ENCODE measurements at regions not wholly inside any gene's neighbourhood (a gene's known extent, or its start where the extent isn't known, plus 50 kb on each side); places are given as distances from the start of the nearest gene placed in this dataset.

- WGBS, 5 donors = 0 to 43% (median 31%) methylated on average over 1 of the region's 1 CpG
- no peak overlapping the region for H3K4me3 ChIP-seq
- no peak for TF ChIP-seq CTCF (IDR thresholded peaks at IDR 0.05 in 8 of 11, conservative IDR thresholded peaks at IDR 0.05 in 3 of 11)
- TF ChIP-seq POLR2A (IDR thresholded peaks at IDR 0.05) = no peak
- no peak for TF ChIP-seq POLR2AphosphoS5 (IDR thresholded peaks at IDR 0.05)
- H3K4me1 ChIP-seq = no peaks in the 10 kb centered on the region
- intact Hi-C loops (cut with DNase I; ENCODE audit: low total_unique reads) = no loop called here
- DNase-seq = no peak
- H3K27me3 ChIP-seq (replicated peaks in 1 of 7) = no peaks in the 10 kb centered on the region
- H3K36me3 ChIP-seq = no peaks in the 10 kb centered on the region
- no peaks in the 10 kb centered on the region for H3K9me3 ChIP-seq
- H3K27ac ChIP-seq = no peak overlapping the region
Observed at GRCh38 chr2:14716319-14716718, 83.8 kb downstream of the LRATD1 start.

GRCh38 chr2:14717131-14717530, 84.6 kb downstream of the LRATD1 start:
- intact Hi-C loops (cut with DNase I; ENCODE audit: low total_unique reads) = no loop called here
- TF ChIP-seq POLR2A (IDR thresholded peaks at IDR 0.05) = no peak
- H3K36me3 ChIP-seq = no peaks in the 10 kb centered on the region
- H3K9me3 ChIP-seq = no peaks in the 10 kb centered on the region
- no peaks in the 10 kb centered on the region for H3K27me3 ChIP-seq (replicated peaks in 1 of 7)
- no peaks in the 10 kb centered on the region for H3K4me1 ChIP-seq
- WGBS, 5 donors = 81 to 91% (median 86%) methylated on average over 3 of the region's 3 CpGs
- no peak overlapping the region for H3K27ac ChIP-seq
- H3K4me3 ChIP-seq = no peak overlapping the region
- no peak for DNase-seq

GRCh38 chr2:14720319-14720718, 87.8 kb downstream of the LRATD1 start:
- 58 to 76% (median 74%) methylated on average over 4 to 5 of the region's 5 CpGs for WGBS, 5 donors

GRCh38 chr2:14720739-14721138, 88.2 kb downstream of the LRATD1 start:
- no peaks in the 10 kb centered on the region for H3K9me3 ChIP-seq
- 66 to 89% (median 76%) methylated on average over 2 of the region's 2 CpGs for WGBS, 5 donors
- intact Hi-C loops (cut with DNase I; ENCODE audit: low total_unique reads) = no loop called here
- no peak overlapping the region for H3K27ac ChIP-seq
- H3K36me3 ChIP-seq = no peaks in the 10 kb centered on the region
- no peaks in the 10 kb centered on the region for H3K27me3 ChIP-seq (replicated peaks in 1 of 7)
- TF ChIP-seq CTCF (IDR thresholded peaks at IDR 0.05 in 8 of 11, conservative IDR thresholded peaks at IDR 0.05 in 3 of 11) (no peak), POLR2AphosphoS5 (IDR thresholded peaks at IDR 0.05) (no peak), POLR2A (IDR thresholded peaks at IDR 0.05) (no peak)
- no peak overlapping the region for H3K4me3 ChIP-seq
- DNase-seq = no peak
- H3K4me1 ChIP-seq = no peaks in the 10 kb centered on the region

More at GRCh38 chr2:14720319-14720718, 87.8 kb downstream of the LRATD1 start:
- Histone ChIP-seq H3K4me1 (no peaks in the 10 kb centered on the region), H3K27ac (no peak overlapping the region), H3K36me3 (no peaks in the 10 kb centered on the region), H3K4me3 (no peak overlapping the region), H3K27me3 (replicated peaks in 1 of 7) (no peaks in the 10 kb centered on the region), H3K9me3 (no peaks in the 10 kb centered on the region)
- no peak for TF ChIP-seq CTCF (IDR thresholded peaks at IDR 0.05 in 8 of 11, conservative IDR thresholded peaks at IDR 0.05 in 3 of 11)
- no peak for TF ChIP-seq POLR2AphosphoS5 (IDR thresholded peaks at IDR 0.05)
- TF ChIP-seq POLR2A (IDR thresholded peaks at IDR 0.05) = no peak
- intact Hi-C loops (cut with DNase I; ENCODE audit: low total_unique reads) = no loop called here
- DNase-seq = no peak
